Osteocyte (in vitro differentiated cells): ENCODE measurements at regions not wholly inside any gene's neighbourhood (a gene's known extent, or its start where the extent isn't known, plus 50 kb on each side); places are given as distances from the start of the nearest gene placed in this dataset.

Experiments used
- DNase-seq: peaks from one replicate; pipeline ENCODE4 v3.0.0; 2021; ENCODE audit warnings: mixed read lengths; ENCODE audit not compliant: unreplicated experiment; ENCODE audit errors: extremely low spot score
- H3K27ac Mint-ChIP-seq: one replicate; pipeline ENCODE4 v1.8.0; 2021; ENCODE audit warnings: mild to moderate bottlenecking, mixed read lengths; ENCODE audit not compliant: unreplicated experiment
- H3K27me3 Mint-ChIP-seq: one replicate; pipeline ENCODE4 v1.8.0; 2021; ENCODE audit warnings: mixed read lengths; ENCODE audit not compliant: unreplicated experiment
- H3K36me3 Mint-ChIP-seq: one replicate; pipeline ENCODE4 v1.8.0; 2021; ENCODE audit warnings: mixed read lengths; ENCODE audit not compliant: unreplicated experiment
- H3K4me1 Mint-ChIP-seq: one replicate; pipeline ENCODE4 v1.8.0; 2021; ENCODE audit warnings: mixed read lengths; ENCODE audit not compliant: unreplicated experiment
- H3K4me3 Mint-ChIP-seq: one replicate; pipeline ENCODE4 v1.8.0; 2021; ENCODE audit warnings: mild to moderate bottlenecking, moderate library complexity, mixed read lengths; ENCODE audit not compliant: unreplicated experiment
- H3K9me3 Mint-ChIP-seq: one replicate; pipeline ENCODE4 v1.8.0; 2021; ENCODE audit warnings: mixed read lengths; ENCODE audit not compliant: unreplicated experiment
- CTCF ChIP-seq: fragments of 200-600 bp; sonication (generic); IDR thresholded peaks from 2 replicates; pipeline ENCODE4 v1.5.0; 2021; ENCODE audit warnings: antibody characterized with exemption, mild to moderate bottlenecking, moderate library complexity

GRCh38 chr3:109939817-109940216, 602.5 kb upstream of the DPPA4 start:
- Mint-ChIP-seq H3K27ac (no peak overlapping the region), H3K9me3 (peaks cover 7% of the 10 kb centered on the region), H3K36me3 (no peaks in the 10 kb centered on the region), H3K27me3 (no peaks in the 10 kb centered on the region), H3K4me1 (peaks cover 26% of the 10 kb centered on the region), H3K4me3 (no peak overlapping the region)
- no peak for DNase-seq
- no peak for TF ChIP-seq CTCF

- DNase-seq = no peak
Observed at GRCh38 chr3:109943181-109943580, 605.8 kb upstream of the DPPA4 start.

GRCh38 chr3:109944836-109945235, 607.5 kb upstream of the DPPA4 start:
- no peak overlapping the region for H3K27ac Mint-ChIP-seq
- no peaks in the 10 kb centered on the region for H3K36me3 Mint-ChIP-seq
- H3K27me3 Mint-ChIP-seq = no peaks in the 10 kb centered on the region
- H3K9me3 Mint-ChIP-seq = peaks cover 7% of the 10 kb centered on the region
- DNase-seq = no peak
- no peak for TF ChIP-seq CTCF
- no peak overlapping the region for H3K4me3 Mint-ChIP-seq
- H3K4me1 Mint-ChIP-seq = peaks cover 11% of the 10 kb centered on the region

More at GRCh38 chr3:109943181-109943580, 605.8 kb upstream of the DPPA4 start:
- Mint-ChIP-seq H3K9me3 (peaks cover 7% of the 10 kb centered on the region), H3K36me3 (no peaks in the 10 kb centered on the region), H3K4me1 (peaks cover 7% of the 10 kb centered on the region), H3K4me3 (no peak overlapping the region), H3K27me3 (no peaks in the 10 kb centered on the region), H3K27ac (no peak overlapping the region)
- no peak for TF ChIP-seq CTCF

GRCh38 chr3:109952924-109953323, 615.6 kb upstream of the DPPA4 start:
- peaks cover 8% of the 10 kb centered on the region for H3K4me1 Mint-ChIP-seq
- H3K9me3 Mint-ChIP-seq = peaks cover 14% of the 10 kb centered on the region
- no peak for DNase-seq
- H3K4me3 Mint-ChIP-seq = no peak overlapping the region
- TF ChIP-seq CTCF = no peak
- no peak overlapping the region for H3K27ac Mint-ChIP-seq
- H3K27me3 Mint-ChIP-seq = no peaks in the 10 kb centered on the region
- no peaks in the 10 kb centered on the region for H3K36me3 Mint-ChIP-seq

GRCh38 chr3:109963831-109964230, 626.5 kb upstream of the DPPA4 start:
- H3K9me3 Mint-ChIP-seq = no peaks in the 10 kb centered on the region

More at GRCh38 chr3:109963831-109964230, 626.5 kb upstream of the DPPA4 start:
- Mint-ChIP-seq H3K27ac (no peak overlapping the region), H3K4me3 (no peak overlapping the region), H3K36me3 (no peaks in the 10 kb centered on the region), H3K4me1 (peaks cover 12% of the 10 kb centered on the region), H3K27me3 (no peaks in the 10 kb centered on the region)
- no peak for TF ChIP-seq CTCF
- no peak for DNase-seq
